Activated T-helper 9 cell treated with anti-CD3 and anti-CD28 coated beads, Interleukin-2, amount 50 U/mL, for 16 hours (primary cell): ENCODE measurements at regions not wholly inside any gene's neighbourhood (a gene's known extent, or its start where the extent isn't known, plus 50 kb on each side); places are given as distances from the start of the nearest gene placed in this dataset.

Experiments used
- DNase-seq: peaks from one replicate; pipeline ENCODE4 v3.0.0-alpha.2; 2020; ENCODE audit warnings: low read depth

DNA sequence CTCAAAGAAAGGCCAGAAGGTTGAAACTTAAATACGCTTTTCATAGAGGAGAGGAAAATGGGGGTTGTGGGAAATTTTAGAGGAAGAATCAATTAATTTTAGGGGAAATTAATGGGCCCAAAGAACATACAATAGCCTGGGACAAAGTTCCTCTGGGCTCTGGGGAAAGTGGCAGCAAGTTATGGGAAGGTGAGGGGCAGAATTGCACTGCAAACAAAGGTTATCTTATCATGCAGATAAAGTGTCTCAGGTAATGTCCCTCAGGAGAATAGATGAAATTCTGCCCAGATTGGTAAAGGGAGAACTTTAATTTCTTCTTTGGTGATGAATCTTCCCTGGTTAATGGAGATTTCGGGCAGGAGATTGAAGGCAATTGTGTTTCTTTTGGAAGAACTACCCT lies 326.1 kb upstream of the SLC24A2 start:
- no peak for DNase-seq

DNA sequence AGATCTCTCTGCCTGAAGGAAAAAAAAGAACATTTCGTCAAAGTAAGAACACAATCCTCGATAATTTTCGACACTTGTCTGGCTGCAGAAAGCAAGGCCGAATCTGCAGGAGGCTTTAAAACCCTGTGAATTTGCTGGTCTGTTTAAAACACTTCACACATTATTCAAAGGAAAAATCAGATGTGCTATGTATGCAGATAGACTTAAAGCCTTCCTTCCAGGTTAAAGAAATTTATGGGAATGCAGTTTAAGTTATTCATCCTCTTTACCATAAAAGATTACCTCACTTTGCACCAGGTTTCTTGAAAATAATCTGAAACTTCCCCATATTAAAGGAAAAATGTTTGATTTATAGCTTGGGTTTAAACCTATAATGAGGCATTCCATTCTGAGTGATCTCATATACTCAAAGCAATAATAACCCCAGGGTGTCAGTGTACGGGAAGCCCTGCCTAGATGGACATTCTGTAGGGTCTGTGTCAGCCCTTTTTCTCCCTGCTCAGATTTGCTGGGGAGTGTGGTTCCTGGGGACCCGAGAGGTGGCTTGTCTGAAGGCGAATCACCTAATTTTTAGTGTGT lies 323.5 kb upstream of the SLC24A2 start:
- DNase-seq, result no peak

DNA sequence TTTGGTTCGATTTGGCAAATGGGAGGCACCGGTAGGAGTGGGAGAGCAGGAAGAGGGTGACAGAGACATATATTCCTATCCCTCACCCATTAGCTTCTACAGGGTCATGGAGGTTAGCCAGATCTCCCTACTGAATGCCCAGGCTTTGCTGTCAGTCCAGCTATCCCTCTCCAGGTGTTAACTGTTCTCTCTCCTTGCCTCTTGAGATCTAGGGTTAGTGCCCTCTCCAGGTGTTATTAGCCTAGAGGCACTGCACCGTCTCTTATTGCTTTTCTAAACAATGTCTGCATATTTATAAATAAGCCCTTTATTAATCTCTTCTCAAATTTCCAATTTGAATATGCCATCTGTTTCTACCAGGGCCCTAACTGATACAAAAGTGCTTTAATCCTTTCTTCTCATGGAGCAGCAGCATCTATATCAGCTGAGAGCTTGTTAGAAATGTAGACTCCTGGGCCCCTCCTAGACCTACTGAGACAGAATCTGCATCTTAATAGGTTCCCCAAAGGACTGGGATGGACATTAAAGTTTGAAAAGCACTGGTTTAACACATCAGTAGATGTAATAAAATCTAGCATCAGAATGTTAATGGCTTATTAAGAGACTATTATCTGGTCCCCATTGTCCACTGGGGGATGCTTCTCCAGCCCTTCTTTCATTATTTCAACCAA lies 322.5 kb upstream of the SLC24A2 start:
- DNase-seq, result no peak

DNA sequence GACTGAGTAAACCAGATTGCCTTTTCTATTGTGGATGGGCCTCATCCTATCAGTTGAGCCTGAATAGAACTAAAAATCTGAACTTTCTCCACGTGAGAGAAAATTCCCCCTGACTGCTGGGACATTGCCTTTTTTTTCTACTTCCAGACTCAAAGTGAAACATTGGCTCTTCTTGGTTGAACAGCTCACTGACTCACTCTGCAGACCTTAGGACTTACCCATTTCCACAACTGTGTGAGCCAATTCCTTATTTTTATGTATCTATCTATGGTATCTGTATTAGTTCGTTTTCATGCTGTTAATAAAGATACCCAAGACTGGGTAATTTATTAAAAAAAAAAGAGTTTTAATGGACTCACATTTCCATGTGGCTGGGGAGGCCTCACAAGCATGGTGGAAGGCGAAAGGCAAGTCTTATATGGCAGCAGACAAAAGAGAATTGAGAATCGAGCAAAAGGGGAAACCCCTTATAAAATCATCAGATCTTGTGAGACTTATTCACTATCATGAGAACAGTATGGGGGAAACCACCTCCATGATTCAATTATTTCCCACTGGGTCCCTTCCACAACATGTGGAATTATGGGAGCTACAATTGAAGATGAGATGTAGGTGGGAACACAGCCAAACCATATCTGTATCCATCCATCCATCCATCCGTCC lies 306.7 kb upstream of the SLC24A2 start:
- no peak for DNase-seq

DNA sequence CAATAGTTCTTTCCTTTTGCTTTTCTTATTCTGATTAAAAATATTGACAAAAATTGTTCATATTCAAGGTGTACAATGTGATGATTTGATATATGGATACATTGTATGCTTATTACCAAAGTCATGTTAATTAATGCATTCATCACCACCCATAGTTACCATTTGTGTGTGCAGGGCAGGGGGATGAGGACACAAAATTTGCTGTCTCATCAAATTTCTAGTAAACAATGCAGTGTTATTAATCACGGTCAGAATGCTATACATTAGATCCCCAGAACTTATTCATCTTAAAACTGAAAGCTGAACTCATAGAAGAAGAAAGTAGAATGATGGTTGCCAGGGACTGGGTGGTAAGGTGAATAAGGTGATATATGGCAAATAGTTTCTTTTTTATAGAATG lies 303.7 kb upstream of the SLC24A2 start:
- no peak for DNase-seq

DNA sequence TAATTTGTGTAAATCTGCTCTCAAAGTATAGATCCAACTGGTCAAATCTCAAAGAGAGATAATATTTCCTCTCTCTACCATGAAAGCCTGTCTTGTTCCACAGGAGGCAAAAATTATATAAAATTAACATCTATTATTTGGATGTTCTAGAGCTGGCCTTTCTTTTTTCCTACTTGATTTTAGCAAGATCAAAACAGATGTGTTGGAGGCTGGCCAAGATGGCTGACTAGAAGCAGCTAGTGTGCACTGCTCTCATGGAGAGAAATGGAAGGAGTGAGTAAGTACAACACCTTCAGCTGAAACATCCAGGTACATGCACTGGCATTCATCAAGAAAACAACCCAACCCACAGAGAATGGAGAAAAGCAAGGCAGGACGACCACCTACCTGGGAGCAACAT lies 298.6 kb upstream of the SLC24A2 start:
- no peak for DNase-seq

DNA sequence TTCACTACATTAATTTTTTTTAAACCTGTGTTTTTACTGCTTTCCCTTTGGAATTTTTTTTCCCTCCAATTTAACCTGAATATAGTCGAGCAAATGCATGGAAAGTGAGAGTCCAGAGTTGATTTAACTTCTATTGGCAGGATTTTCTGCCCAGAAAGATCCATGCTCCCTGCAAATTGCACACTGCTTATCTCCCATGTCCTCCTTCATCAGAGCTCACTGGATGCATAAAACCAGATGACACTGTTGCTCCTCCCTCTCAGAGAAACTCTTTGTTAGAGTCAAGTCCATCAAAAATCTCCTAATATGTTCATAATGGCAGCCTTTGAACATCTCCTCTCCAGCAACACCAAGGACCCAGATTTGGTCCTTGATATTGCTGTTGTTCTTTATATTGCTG lies 297.0 kb upstream of the SLC24A2 start:
- no peak for DNase-seq

DNA sequence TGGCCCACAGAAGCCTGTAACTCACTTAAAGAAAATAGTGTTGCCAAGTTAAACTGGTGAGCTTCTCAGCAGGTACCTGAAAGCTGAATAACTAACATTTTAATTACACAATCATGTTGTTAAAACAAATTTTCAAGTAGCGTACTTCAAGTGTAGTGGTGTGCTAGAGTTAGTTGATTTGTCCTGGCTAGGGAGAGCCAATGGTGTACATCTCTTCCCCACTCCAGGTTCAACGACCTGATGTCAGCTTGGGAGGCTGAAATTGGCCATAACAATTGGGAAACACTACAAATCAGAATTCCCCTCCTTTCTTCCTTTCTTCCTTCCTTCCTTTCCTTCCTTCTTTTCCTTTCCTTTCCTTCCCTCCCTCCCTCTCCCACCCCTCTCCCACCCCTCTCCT lies 295.3 kb upstream of the SLC24A2 start:
- DNase-seq, result no peak

DNA sequence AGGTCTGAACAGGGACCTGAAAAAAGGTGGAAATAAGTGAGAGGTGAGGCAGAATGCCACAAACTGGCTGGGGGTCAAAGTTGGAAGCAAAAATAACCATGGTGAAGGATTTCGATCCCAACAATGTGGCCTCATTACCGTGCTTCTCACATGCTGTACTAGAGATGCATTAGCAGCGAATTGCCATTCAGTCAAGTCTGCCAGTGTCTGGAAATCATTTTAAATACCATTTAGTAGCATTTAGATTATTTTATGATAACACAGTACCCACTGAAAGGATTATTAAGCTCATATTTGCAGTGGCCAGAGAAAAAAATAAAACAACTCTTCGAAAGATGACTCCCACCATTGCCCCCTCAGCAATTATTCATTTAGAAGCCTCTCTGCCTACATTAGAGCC lies 294.6 kb upstream of the SLC24A2 start:
- no peak for DNase-seq

DNA sequence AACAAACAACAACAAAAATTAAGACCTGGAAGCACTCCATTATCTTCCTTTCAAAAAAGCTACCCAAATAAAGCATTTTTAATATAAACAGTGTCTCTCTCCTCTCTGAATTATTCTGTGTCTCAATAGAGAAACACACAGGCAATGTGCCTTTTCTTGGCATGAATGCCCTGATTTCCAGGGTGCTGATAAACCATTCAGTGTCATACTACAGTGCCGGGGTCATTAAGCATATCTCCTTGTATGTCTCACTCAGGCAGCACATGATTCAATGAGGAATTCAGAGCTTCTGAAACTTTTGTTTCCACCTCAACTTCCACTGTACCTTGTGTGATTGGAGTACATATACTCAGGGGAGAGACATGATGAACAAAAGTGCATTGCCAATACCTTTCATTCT lies 294.0 kb upstream of the SLC24A2 start:
- no peak for DNase-seq

DNA sequence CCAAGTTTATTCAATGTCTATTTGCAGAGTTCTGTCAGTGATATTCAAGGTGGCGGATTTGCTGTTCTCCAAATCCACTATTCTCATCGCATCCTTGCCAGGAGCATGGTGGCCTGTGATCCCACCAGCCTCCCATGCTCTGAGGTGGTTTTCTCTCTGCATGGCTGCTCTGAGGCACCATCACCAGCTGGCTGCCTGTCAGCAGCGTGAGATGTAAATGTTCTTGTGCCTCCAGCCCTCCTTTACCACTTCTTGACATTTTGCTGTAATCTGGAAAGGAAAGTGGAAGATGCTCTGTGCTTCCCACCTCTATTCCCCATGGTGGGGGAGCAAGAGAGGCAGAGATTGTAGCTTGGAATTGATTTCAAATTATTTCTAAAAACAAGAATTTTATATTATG lies 293.6 kb upstream of the SLC24A2 start:
- DNase-seq, result no peak

DNA sequence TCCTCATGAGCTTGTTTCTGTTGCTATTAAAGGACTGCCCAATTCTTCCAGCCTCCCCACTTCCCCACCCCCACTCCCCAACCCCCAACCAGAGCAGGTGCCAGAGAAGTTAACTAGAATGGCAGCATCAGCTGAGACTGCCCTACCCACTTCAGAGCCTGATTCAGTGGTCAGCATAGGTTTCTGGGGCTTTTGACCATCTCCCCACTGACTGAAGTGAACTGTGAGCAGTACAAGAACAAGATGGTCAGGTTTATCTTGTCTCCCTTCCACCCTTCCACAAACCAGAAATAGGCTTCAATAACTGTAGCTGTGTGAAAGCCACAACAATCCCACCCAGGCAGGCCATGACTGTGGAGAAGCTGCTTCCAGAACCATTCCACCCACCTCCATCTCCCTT lies 289.4 kb upstream of the SLC24A2 start:
- DNase-seq, result no peak

DNA sequence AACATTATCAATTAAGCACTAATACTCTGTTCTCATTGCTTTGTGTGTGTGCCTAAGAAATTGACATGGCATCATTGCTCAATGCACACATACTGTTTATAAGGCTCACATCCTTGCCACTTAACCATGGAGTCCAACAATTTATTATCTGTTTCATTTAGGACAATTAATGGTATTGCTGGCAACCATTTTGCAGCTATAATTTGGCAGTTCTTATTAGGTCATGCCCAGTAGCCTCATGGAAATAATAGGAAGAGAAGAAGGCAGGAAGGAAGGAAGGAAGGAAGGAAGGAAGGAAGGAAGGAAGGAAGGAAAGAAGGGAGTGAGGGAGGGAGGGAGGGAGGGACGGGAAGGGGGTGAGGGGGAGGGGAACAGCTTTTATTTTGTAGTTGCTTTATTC lies 285.5 kb upstream of the SLC24A2 start:
- no peak for DNase-seq

DNA sequence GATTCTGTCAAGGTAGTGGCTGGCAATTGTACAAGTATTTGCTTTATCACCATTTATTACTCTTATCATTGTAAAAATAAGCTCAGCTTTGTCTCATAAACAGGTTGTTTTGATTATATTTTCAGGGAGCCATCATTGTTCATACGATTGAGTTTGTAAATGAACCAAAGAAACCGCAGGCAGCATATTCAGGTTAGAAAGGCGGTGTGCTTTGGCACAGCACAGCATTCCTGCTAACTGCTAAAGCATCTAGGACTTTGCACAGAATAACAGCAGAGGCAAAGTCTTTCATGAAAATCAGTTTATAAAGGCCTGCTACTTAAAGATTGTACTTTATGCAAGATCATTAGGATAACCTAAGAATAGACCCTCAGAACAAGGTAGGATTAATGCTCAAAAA lies 281.5 kb upstream of the SLC24A2 start:
- DNase-seq, result no peak

DNA sequence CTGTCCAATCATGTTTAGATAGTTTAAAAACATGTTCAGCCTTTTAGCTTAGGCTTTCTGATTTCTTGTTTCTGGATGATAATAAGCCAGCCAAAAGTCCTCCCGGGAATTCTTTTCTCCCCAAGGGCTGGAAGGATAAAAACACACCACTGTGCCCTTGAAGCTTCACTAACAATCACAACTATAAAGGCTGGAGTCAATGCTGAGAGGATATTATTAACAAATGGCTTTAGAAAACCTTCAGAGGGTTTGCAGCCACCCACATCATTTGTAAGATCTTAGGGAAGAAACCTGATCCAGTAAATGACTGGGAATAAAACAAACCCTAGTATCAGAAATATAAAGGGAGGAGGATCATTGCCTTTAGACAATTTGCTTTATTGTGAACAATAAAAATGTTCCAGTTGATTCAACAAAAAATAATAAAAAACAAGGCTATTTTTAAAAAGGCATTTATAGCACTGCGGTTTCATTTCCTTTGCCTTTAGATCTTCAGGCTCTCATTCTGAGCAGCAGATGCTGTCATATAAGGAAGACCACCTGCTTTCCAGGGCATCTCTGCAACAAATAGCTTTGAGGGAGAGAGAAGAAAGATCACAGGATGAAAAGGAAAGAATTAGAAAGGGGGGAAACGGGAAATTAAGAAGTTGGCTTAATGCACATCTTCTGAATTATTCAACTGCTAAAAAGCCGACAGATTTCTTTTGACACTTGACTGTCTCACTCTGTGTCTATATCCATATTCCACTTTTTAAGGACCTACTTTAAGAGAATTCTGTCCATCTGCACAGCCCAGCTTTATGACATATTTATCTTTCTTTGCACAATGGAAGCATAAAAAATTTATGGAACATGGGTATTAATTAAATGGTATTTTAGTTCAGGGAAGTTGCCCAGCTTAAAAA lies 277.2 kb upstream of the SLC24A2 start:
- DNase-seq, result no peak

DNA sequence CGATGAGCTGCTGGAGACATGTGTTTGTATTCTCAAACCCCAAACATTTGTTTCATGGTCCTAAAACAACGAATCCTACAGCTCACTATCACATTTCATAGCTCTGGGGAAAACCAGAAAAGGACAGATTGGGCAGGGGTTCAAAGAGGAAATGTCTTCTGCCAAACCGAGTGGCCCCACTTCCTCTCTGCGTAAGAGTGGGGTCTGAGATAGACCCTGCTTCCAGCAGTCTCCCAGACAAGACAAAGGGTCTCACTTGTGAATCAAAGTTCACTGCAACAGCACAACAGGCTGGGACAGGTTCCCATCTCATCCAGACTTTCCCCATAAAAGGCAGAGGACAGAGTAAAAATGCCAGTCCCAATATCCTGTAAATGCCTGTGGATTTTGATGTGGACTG lies 276.2 kb upstream of the SLC24A2 start:
- no peak for DNase-seq

DNA sequence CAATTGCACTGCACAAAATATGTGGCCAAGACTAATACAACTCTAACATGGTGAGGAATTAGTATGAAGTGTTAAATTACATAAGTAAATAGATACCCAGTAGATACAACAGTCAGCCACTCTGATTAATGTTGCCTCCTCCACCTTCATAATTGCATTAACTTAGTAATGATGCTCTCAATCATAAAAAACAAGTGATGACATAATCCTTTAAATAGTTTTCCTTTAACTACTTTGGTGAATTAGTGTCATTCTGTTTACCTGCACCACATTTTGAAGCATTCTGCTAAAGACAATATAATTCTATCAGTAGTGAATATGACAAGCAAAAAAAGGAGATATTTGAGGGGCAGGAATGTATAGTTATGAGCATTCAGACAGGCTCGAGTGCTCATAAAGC lies 265.9 kb upstream of the SLC24A2 start:
- DNase-seq, result no peak

DNA sequence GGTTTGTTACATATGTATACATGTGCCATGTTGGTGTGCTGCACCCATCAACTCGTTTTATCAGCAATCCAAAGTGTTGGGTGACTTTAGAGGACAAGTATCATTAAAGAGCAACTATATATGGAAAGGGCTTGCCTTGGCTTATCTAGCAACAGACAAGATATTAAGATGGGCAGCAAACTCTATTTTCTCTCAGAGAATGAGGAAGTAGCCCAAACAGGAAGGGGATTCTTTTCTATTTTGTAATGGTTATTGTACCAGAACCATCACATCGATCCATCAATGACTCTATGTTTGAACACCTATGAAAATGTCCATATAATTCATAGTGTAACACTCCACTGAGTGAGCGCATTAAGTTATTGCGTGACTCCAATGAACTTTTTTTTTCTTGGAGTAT lies 260.1 kb upstream of the SLC24A2 start:
- no peak for DNase-seq

DNA sequence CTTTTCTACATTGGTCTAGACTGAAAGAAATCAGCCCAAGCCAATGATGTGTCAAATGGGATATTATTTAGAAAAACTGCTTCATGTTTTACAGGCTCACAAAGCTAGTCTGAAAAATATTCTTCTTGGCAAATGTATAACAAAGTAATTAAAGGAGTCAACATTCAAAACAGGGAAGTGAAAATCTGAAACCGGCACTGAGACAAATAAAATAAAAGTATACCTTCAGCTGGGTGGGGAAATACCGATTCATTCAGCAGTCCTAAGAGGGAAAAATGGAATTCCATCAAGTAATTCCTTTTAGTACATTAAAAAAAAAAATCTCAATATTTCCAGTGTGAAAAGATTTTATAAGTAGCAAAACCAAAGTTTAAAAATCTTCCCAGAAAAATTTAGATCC lies 259.6 kb upstream of the SLC24A2 start:
- no peak for DNase-seq

DNA sequence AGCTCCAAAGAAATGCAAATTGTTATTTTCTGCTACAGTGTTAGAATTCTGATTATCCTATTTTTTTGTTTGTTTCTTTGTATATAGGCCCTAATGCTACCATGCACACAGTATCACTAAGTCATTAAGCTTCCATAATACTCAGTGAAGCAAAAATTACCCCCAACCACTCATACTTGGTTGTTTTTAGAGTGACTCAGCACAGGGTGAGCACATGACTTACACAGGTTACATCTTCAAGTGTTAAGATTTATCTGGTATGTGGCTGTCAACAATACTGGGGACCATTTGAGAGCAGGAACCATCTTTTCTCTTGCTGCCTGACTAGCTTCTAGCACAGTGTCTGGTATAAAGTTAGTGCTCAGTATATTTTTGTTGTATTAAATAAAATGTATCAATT lies 255.8 kb upstream of the SLC24A2 start:
- no peak for DNase-seq

DNA sequence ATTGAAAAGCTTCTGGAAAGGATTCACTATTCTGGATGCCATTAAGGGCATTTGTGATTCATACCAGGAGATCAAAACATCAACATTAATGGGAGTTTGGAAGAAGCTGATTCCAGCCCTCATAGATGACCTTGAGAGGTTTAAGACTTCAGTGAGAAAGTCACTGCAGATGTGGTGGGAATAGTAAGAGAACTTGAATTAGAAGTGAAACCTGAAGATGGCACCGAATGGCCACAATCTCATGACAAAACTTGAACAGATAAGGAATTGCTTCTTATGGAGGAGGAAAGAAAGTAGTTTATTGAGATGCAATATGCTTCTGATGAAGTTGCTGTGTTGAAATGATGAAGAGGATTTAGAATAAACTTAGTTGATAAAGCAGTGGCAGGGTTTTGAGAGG lies 254.6 kb upstream of the SLC24A2 start:
- DNase-seq, result no peak

DNA sequence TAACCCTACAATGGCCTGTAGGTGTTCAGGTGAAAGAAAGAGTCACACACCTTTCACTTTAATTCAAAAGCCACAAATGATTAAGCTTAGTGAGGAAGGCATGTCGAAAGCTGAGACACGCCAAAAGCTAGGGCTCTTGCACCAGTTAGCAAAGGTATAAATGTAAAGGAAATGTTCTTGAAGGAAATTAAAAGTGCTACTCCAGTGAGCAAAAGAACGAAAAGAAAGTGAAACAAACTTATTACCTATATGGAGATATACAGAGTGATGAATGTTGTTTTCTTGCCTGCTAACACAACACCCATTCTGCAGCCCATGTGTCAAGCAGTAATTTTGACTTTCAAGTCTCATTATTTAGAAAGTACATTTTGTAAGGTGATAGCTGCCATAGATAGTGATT lies 254.2 kb upstream of the SLC24A2 start:
- no peak for DNase-seq
